ENCODE measurements at regions not wholly inside any gene's neighbourhood (a gene's known extent, or its start where the extent isn't known, plus 50 kb on each side); places are given as distances from the start of the nearest gene placed in this dataset.

DNA sequence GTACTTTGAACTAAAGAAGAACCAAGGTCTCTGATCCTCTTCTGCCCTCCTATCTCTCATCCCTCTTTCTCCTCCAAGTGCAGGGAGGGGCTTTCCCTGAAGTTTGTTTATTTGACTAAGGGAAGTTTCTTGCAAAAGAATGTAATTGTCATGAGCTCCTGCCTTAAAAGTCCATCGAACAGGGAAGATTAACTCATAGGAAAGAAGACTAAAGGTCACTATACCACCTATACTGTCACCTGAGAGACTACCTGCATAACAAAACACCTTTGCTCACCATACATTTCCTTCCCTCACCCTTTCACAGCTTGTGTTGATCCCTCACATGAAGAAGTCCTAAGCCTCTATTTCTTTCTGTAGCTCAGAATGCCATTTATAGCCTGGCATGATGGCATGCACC is 59.4 kb upstream of the C4orf54 start:
- TF ChIP-seq POLR2A (IDR thresholded peaks at IDR 0.05; ENCODE audit: low read depth, low read length) (no peak), RFX5 (IDR thresholded peaks at IDR 0.05; ENCODE audit: low read depth, low read length) (no peak), MXI1 (IDR thresholded peaks at IDR 0.05; ENCODE audit: borderline replicate concordance, low read depth, low read length) (no peak), CEBPB (IDR thresholded peaks at IDR 0.05; ENCODE audit: low read depth, low read length) (no peak), SMC3 (IDR thresholded peaks at IDR 0.05; ENCODE audit: low read depth, low read length) (no peak), CHD1 (IDR thresholded peaks at IDR 0.05; ENCODE audit: low read depth, low read length) (no peak)
- TF ChIP-seq, protein P1, sequence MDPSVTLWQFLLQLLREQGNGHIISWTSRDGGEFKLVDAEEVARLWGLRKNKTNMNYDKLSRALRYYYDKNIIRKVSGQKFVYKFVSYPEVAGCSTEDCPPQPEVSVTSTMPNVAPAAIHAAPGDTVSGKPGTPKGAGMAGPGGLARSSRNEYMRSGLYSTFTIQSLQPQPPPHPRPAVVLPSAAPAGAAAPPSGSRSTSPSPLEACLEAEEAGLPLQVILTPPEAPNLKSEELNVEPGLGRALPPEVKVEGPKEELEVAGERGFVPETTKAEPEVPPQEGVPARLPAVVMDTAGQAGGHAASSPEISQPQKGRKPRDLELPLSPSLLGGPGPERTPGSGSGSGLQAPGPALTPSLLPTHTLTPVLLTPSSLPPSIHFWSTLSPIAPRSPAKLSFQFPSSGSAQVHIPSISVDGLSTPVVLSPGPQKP (IDR thresholded peaks at IDR 0.05; ENCODE audit: borderline replicate concordance, low read depth, low read length) = no peak
- TF ChIP-seq, protein P2, sequence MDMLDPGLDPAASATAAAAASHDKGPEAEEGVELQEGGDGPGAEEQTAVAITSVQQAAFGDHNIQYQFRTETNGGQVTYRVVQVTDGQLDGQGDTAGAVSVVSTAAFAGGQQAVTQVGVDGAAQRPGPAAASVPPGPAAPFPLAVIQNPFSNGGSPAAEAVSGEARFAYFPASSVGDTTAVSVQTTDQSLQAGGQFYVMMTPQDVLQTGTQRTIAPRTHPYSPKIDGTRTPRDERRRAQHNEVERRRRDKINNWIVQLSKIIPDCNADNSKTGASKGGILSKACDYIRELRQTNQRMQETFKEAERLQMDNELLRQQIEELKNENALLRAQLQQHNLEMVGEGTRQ (IDR thresholded peaks at IDR 0.05; ENCODE audit: low read depth, low read length) = no peak
- TF ChIP-seq, protein P3, sequence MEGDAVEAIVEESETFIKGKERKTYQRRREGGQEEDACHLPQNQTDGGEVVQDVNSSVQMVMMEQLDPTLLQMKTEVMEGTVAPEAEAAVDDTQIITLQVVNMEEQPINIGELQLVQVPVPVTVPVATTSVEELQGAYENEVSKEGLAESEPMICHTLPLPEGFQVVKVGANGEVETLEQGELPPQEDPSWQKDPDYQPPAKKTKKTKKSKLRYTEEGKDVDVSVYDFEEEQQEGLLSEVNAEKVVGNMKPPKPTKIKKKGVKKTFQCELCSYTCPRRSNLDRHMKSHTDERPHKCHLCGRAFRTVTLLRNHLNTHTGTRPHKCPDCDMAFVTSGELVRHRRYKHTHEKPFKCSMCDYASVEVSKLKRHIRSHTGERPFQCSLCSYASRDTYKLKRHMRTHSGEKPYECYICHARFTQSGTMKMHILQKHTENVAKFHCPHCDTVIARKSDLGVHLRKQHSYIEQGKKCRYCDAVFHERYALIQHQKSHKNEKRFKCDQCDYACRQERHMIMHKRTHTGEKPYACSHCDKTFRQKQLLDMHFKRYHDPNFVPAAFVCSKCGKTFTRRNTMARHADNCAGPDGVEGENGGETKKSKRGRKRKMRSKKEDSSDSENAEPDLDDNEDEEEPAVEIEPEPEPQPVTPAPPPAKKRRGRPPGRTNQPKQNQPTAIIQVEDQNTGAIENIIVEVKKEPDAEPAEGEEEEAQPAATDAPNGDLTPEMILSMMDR (conservative IDR thresholded peaks at IDR 0.05; ENCODE audit: low read depth, low read length) = no peak

Measured in IMR-90 (cell line).